ENCODE measurements at regions not wholly inside any gene's neighbourhood (a gene's known extent, or its start where the extent isn't known, plus 50 kb on each side); places are given as distances from the start of the nearest gene placed in this dataset.

DNA sequence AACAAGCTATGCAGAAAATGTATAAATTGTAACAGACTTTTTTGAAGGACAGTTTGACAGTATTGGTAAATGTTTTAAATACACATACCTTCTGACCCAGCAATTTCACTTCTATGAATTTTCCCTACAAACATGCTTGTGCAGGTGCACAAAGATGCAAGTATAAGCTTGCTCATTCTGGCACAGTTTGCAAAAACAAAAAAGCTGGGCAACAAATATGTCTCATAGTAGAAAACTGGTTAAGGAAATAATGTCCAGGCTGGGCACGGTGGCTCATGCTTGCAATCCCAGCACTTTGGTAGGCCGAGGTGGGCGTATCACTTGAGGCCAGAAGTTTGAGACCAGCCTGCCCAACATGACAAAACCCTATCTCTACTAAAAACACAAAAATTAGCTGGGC lies 96.9 kb upstream of the NEDD4L start:
- intact Hi-C loops (cut with DNase I; ENCODE audit: low total_unique reads) (no loop called here), in situ Hi-C loops (cut with MboI; ENCODE audit: low pct_ligation_motif_present in 1 of 4, low pct_unique_long_range_greater_than_20kb in 1 of 4, low sequenced_read_pairs in 3 of 4) (no loop called here)
- Histone ChIP-seq H3K4me3 (no peak overlapping the region), H3K36me3 (no peaks in the 10 kb centered on the region), H3K4me1 (peaks cover 0 to 6% (median under 1%) of the 10 kb centered on the region in 4 donors), H3K27ac (no peak overlapping the region), H3K9me3 (no peaks in the 10 kb centered on the region), H3K27me3 (no peaks in the 10 kb centered on the region)
- no peak for DNase-seq
- TF ChIP-seq EP300 (IDR thresholded peaks at IDR 0.05; ENCODE audit: low read depth): no peak
- TF ChIP-seq POLR2AphosphoS5 (IDR thresholded peaks at IDR 0.05): no peak
- TF ChIP-seq, protein P1, sequence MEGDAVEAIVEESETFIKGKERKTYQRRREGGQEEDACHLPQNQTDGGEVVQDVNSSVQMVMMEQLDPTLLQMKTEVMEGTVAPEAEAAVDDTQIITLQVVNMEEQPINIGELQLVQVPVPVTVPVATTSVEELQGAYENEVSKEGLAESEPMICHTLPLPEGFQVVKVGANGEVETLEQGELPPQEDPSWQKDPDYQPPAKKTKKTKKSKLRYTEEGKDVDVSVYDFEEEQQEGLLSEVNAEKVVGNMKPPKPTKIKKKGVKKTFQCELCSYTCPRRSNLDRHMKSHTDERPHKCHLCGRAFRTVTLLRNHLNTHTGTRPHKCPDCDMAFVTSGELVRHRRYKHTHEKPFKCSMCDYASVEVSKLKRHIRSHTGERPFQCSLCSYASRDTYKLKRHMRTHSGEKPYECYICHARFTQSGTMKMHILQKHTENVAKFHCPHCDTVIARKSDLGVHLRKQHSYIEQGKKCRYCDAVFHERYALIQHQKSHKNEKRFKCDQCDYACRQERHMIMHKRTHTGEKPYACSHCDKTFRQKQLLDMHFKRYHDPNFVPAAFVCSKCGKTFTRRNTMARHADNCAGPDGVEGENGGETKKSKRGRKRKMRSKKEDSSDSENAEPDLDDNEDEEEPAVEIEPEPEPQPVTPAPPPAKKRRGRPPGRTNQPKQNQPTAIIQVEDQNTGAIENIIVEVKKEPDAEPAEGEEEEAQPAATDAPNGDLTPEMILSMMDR (IDR thresholded peaks at IDR 0.05): no peak
- no peak for TF ChIP-seq POLR2A (IDR thresholded peaks at IDR 0.05)
- 91 to 100% methylated on average over 3 of the region's 3 CpGs for WGBS, 2 donors (ENCODE audit: low coverage in 1 of 2)

DNA sequence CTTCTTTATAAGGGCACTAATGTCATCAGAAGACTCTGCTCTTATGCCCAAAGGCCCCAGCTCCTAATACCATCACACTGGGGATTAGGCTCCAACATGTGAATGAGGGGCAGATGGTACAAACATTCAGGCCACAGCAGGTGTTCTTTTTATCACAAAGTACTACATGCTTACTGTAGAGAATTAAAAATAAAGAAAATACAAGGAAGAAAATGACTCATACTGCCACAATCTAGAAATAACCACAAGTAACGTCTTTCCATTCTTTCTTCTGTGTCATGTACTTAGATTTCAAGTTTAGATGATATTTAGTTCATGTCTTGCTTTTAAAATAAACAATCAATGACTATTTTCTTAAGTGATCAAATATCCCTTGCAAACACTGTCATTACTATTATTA lies 100.3 kb upstream of the NEDD4L start:
- H3K4me3 ChIP-seq: no peak overlapping the region
- no peaks in the 10 kb centered on the region for H3K4me1 ChIP-seq
- no peaks in the 10 kb centered on the region for H3K36me3 ChIP-seq
- no peaks in the 10 kb centered on the region for H3K27me3 ChIP-seq
- 67 to 79% methylated on average over 1 of the region's 1 CpG for WGBS, 2 donors (ENCODE audit: low coverage in 1 of 2)
- intact Hi-C loops (cut with DNase I; ENCODE audit: low total_unique reads): no loop called here
- no peak for DNase-seq
- H3K27ac ChIP-seq: no peak overlapping the region
- H3K9me3 ChIP-seq: no peaks in the 10 kb centered on the region
- in situ Hi-C loops (cut with MboI; ENCODE audit: low pct_ligation_motif_present in 1 of 4, low pct_unique_long_range_greater_than_20kb in 1 of 4, low sequenced_read_pairs in 3 of 4): no loop called here
- TF ChIP-seq POLR2AphosphoS5 (IDR thresholded peaks at IDR 0.05): no peak
- TF ChIP-seq EP300 (IDR thresholded peaks at IDR 0.05; ENCODE audit: low read depth): no peak
- TF ChIP-seq, protein P1 (IDR thresholded peaks at IDR 0.05): no peak
- TF ChIP-seq POLR2A (IDR thresholded peaks at IDR 0.05): no peak

DNA sequence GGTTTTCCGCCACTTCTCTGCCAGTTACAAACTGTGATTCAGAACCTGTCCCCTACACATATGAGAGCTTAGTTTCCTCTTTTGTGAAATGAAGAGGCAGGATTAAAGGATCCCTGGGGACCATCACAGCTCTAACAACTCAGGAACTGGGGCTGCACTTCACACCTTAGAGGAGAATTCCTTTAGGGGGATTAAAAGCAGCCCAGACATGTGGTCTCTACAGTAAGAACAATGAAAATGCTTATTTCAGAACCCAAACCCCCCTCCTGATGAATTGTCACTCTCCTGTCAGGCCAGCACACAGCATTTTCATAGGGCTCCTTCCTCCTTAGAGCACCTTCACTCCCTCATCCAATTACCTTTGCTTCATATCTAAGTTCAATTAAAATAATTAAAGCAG lies 101.5 kb upstream of the NEDD4L start:
- intact Hi-C loops (cut with DNase I; ENCODE audit: low total_unique reads): no loop called here
- Histone ChIP-seq H3K36me3 (no peaks in the 10 kb centered on the region), H3K9me3 (no peaks in the 10 kb centered on the region), H3K4me1 (no peaks in the 10 kb centered on the region), H3K27ac (no peak overlapping the region), H3K4me3 (no peak overlapping the region), H3K27me3 (no peaks in the 10 kb centered on the region)
- 100% methylated on average over 1 of the region's 1 CpG for WGBS, 2 donors (ENCODE audit: low coverage in 1 of 2)
- TF ChIP-seq POLR2A (IDR thresholded peaks at IDR 0.05): no peak
- TF ChIP-seq, protein P1 (IDR thresholded peaks at IDR 0.05): no peak
- TF ChIP-seq POLR2AphosphoS5 (IDR thresholded peaks at IDR 0.05): no peak
- TF ChIP-seq EP300 (IDR thresholded peaks at IDR 0.05; ENCODE audit: low read depth): no peak
- in situ Hi-C loops (cut with MboI; ENCODE audit: low pct_ligation_motif_present in 1 of 4, low pct_unique_long_range_greater_than_20kb in 1 of 4, low sequenced_read_pairs in 3 of 4): no loop called here
- DNase-seq: no peak

DNA sequence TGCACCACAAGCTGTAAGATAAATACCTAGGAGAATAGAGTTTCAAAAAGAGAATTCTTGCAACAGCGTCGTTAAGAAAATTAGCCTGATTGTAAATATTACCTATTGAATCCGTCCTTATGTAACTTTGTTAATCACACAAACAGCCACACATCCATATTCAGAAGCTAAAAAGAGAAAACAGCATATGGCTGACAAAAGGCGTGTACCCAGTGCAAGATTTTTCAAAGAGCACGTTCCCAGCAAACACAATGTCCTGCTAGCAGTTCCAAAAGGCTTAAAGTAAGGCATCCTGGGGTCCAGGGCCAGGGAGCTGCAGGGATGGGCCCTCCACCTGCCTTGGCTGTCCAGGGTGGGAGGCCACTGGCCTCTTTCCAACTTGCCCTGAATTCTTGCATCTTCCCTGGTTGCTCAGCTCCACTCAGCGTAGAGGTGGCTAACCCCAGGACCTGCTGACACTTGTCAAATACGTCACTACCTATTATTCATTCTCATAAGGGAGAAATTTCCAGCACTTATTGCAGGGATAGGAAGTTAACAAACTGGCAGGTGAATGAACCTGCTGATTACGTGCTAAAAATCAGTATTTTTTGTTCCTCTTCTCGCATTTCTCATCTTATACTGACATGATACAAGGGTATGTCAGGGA lies 102.1 kb upstream of the NEDD4L start:
- H3K4me1 ChIP-seq: no peaks in the 10 kb centered on the region
- in situ Hi-C loops (cut with MboI; ENCODE audit: low pct_ligation_motif_present in 1 of 4, low pct_unique_long_range_greater_than_20kb in 1 of 4, low sequenced_read_pairs in 3 of 4): no loop called here
- H3K27ac ChIP-seq: no peak overlapping the region
- H3K4me3 ChIP-seq: no peak overlapping the region
- DNase-seq: no peak
- 84 to 94% methylated on average over 8 to 9 of the region's 9 CpGs for WGBS, 2 donors (ENCODE audit: low coverage in 1 of 2)
- no peaks in the 10 kb centered on the region for H3K9me3 ChIP-seq
- intact Hi-C loops (cut with DNase I; ENCODE audit: low total_unique reads): no loop called here
- H3K36me3 ChIP-seq: no peaks in the 10 kb centered on the region
- no peaks in the 10 kb centered on the region for H3K27me3 ChIP-seq
- TF ChIP-seq, protein P1 (IDR thresholded peaks at IDR 0.05): no peak
- TF ChIP-seq POLR2AphosphoS5 (IDR thresholded peaks at IDR 0.05) (no peak), POLR2A (IDR thresholded peaks at IDR 0.05) (no peak), EP300 (IDR thresholded peaks at IDR 0.05; ENCODE audit: low read depth) (no peak)

Data from transverse colon (tissue), 4 donors.